ENCODE measurements at regions not wholly inside any gene's neighbourhood (a gene's known extent, or its start where the extent isn't known, plus 50 kb on each side); places are given as distances from the start of the nearest gene placed in this dataset.

DNA sequence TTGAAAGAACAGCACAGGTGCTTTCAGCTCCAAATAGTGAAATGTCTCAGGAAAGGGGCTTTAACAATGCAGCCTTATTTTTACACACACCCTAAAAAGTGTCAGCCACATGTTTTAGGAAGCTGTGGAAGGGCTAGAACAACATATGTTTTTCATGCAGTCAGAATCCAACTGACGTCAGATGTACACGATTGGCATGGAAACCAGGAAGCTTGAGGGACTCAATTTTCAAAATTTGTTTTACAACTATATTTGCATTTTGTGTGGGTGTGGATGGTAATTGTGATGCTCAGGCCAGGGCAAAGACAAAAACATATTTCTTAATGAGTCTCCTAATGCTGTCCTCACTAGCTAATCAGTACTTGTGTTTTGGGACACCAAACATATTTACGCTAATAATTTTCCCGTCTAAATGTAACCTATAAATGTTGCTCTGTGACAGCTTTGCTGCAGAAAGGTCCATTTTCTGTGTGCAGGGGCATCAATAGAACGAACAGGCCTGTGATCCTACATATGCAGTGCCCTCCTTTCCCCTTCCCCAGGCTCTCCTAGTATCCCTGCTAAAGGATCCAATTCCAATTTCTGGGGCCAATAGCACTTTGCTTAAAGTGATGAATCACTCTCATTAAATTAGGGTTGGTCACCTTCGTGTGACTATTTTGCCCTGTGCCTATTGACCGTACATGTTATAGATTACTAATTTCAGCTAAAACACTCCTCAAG lies 434.0 kb upstream of the CDH5 start:
- no peak overlapping the region for H3K4me3 ChIP-seq
- WGBS, 2 donors, result 46 to 54% methylated on average over 7 of the region's 7 CpGs
- H3K9me3 ChIP-seq, result no peaks in the 10 kb centered on the region
- intact Hi-C loops (cut with DNase I), result no loop called here
- no peak for ATAC-seq
- no peak for DNase-seq
- TF ChIP-seq, protein P1, sequence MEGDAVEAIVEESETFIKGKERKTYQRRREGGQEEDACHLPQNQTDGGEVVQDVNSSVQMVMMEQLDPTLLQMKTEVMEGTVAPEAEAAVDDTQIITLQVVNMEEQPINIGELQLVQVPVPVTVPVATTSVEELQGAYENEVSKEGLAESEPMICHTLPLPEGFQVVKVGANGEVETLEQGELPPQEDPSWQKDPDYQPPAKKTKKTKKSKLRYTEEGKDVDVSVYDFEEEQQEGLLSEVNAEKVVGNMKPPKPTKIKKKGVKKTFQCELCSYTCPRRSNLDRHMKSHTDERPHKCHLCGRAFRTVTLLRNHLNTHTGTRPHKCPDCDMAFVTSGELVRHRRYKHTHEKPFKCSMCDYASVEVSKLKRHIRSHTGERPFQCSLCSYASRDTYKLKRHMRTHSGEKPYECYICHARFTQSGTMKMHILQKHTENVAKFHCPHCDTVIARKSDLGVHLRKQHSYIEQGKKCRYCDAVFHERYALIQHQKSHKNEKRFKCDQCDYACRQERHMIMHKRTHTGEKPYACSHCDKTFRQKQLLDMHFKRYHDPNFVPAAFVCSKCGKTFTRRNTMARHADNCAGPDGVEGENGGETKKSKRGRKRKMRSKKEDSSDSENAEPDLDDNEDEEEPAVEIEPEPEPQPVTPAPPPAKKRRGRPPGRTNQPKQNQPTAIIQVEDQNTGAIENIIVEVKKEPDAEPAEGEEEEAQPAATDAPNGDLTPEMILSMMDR (IDR thresholded peaks at IDR 0.05), result no peak
- TF ChIP-seq POLR2A (IDR thresholded peaks at IDR 0.05), result no peak
- H3K27ac ChIP-seq, result no peak overlapping the region
- no peaks in the 10 kb centered on the region for H3K36me3 ChIP-seq (replicated peaks in 1 of 2; ENCODE audit: insufficient read depth in 1 of 2, low read depth in 2 of 2)
- no peaks in the 10 kb centered on the region for H3K4me1 ChIP-seq
- H3K27me3 ChIP-seq, result no peaks in the 10 kb centered on the region

- no peak overlapping the region for H3K27ac ChIP-seq
- H3K9me3 ChIP-seq, result no peaks in the 10 kb centered on the region
- ATAC-seq, result no peak
- no peaks in the 10 kb centered on the region for H3K36me3 ChIP-seq (replicated peaks in 1 of 2; ENCODE audit: insufficient read depth in 1 of 2, low read depth in 2 of 2)
- no peak overlapping the region for H3K4me3 ChIP-seq
- TF ChIP-seq, protein P1 (IDR thresholded peaks at IDR 0.05), result no peak
- TF ChIP-seq POLR2A (IDR thresholded peaks at IDR 0.05), result no peak
- intact Hi-C loops (cut with DNase I), result no loop called here
- WGBS, 2 donors, result 34 to 36% methylated on average over 4 of the region's 4 CpGs
- DNase-seq, result no peak
- H3K27me3 ChIP-seq, result no peaks in the 10 kb centered on the region
- no peaks in the 10 kb centered on the region for H3K4me1 ChIP-seq
Observed at GRCh38 chr16:65922923-65923322, 443.6 kb upstream of the CDH5 start.

- Histone ChIP-seq H3K27ac (no peak overlapping the region), H3K9me3 (no peaks in the 10 kb centered on the region), H3K36me3 (replicated peaks in 1 of 2; ENCODE audit: insufficient read depth in 1 of 2, low read depth in 2 of 2) (no peaks in the 10 kb centered on the region), H3K4me3 (no peak overlapping the region), H3K27me3 (no peaks in the 10 kb centered on the region), H3K4me1 (no peaks in the 10 kb centered on the region)
- TF ChIP-seq, protein P1 (IDR thresholded peaks at IDR 0.05), result no peak
- TF ChIP-seq POLR2A (IDR thresholded peaks at IDR 0.05), result no peak
- no peak for DNase-seq
- WGBS, 2 donors, result 63 to 73% methylated on average over 6 of the region's 6 CpGs
- no peak for ATAC-seq
- intact Hi-C loops (cut with DNase I), result no loop called here
Observed at GRCh38 chr16:65919986-65920376, 446.5 kb upstream of the CDH5 start.

DNA sequence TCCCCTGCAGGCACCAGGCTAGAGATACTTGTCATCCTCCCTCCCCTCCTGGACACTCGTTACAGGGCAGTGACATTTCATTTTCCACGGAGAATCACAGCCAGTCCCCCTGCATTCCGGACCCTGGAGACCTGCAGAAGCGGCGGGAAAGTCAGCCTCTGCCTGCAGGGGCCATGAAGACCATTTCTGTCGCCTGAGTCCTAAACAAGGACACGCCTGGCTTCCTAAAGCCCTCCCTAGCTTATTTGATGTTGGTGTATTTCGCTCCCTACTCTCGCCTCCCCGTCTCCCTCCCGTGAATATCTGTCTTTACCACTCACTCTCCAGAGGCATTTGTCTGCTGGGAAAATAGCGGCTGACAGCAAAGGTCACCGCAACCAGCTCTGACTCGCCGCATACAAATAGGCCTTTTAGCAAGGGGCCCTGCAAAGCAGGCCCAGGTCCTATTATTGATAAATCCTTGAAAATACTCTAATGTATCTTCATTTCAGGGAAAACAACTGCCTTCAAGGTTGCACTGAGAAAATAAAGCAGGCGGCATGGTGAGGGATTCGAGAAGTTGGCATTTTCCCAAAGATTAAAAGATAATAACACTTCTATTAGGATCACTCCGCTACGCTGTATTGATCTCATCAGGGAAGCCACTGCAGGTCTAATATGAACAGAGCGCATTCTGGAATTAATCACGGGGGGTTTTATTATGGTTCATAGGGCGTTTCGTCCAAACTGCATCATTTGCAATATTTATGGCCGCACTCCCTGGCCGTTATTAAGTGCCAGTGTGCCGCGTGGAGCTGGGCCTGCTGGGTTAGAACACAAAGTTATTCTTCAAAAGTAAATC lies 447.1 kb upstream of the CDH5 start:
- intact Hi-C loops (cut with DNase I), result no loop called here
- Histone ChIP-seq H3K27me3 (no peaks in the 10 kb centered on the region), H3K9me3 (no peaks in the 10 kb centered on the region), H3K4me1 (no peaks in the 10 kb centered on the region), H3K36me3 (replicated peaks in 1 of 2; ENCODE audit: insufficient read depth in 1 of 2, low read depth in 2 of 2) (no peaks in the 10 kb centered on the region), H3K4me3 (no peak overlapping the region), H3K27ac (no peak overlapping the region)
- ATAC-seq (no peak), DNase-seq (no peak)
- 22 to 40% methylated on average over 27 of the region's 27 CpGs for WGBS, 2 donors
- TF ChIP-seq POLR2A (IDR thresholded peaks at IDR 0.05), result no peak
- TF ChIP-seq, protein P1 (IDR thresholded peaks at IDR 0.05), result no peak
